ENCODE measurements at regions not wholly inside any gene's neighbourhood (a gene's known extent, or its start where the extent isn't known, plus 50 kb on each side); places are given as distances from the start of the nearest gene placed in this dataset.
A peak's percentile ranks its signal among the peaks of the same experiment; 100 is the strongest.

DNA sequence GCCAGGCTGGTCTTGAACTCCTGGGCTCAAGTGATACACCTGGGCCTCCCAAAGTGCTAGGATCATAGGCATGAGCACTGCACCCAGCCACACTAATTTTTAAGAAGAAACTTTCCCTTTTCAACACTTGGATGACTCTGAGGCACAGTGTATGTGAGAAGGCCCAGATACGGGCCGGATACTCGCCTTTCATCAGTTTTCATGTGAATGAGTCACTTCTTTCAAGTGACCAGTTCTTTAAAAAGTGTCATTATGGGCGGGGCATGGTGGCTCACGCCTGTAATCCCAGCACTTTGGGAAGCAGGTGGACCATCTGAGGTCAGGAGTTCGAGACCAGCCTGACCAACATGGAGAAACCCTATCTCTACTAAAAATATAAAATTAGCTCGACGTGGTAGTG is 120.8 kb downstream of the CTTN start:
- Histone ChIP-seq H3K9me3 (ENCODE audit: control insufficient read depth in 1 of 2, insufficient read depth in 1 of 2, low read depth in 1 of 2, low read length in 2 of 2) (no peaks in the 10 kb centered on the region), H3K36me3 (ENCODE audit: control insufficient read depth in 1 of 2, insufficient read depth in 2 of 2, low read length in 2 of 2) (no peaks in the 10 kb centered on the region), H3K4me2 (ENCODE audit: low read length) (no peak overlapping the region), H4K20me1 (ENCODE audit: insufficient read depth) (no peaks in the 10 kb centered on the region), H2AFZ (ENCODE audit: low read depth, low read length, poor library complexity, severe bottlenecking) (no peak overlapping the region), H3K9me2 (ENCODE audit: insufficient read depth) (no peaks in the 10 kb centered on the region), H3K9ac (ENCODE audit: low read length) (no peak overlapping the region), H3K79me2 (ENCODE audit: insufficient read depth, low read length) (no peaks in the 10 kb centered on the region), H3K4me1 (ENCODE audit: control insufficient read depth in 1 of 2, insufficient read depth in 2 of 2, low read length in 2 of 2) (peaks cover 0 to 10% of the 10 kb centered on the region in 2 experiments; a peak in 2 of 4 replicates), H3K4me3 (replicated peaks in 1 of 2; ENCODE audit: low read depth in 1 of 2, low read length in 2 of 2) (no peak overlapping the region), H3K27me3 (ENCODE audit: insufficient read depth, low read length) (0 out of 2 replicates have a peak, but pooled peaks cover 3% of the 10 kb centered on the region), H3K27ac (ENCODE audit: low read depth, low read length) (no peak overlapping the region)
- peak; percentile 70 for ATAC-seq
- peak; percentile 27 for DNase-seq (ENCODE audit: low read depth, low spot score)
- POLR2A ChIA-PET, result no interaction called here
- intact Hi-C loops (cut with micrococcal nuclease), result no loop called here
- no peak for TF ChIP-seq EGR1 (IDR thresholded peaks at IDR 0.05; ENCODE audit: low read depth)
- no peak for TF ChIP-seq SRF (IDR thresholded peaks at IDR 0.05; ENCODE audit: low read depth)
- TF ChIP-seq, protein P1, sequence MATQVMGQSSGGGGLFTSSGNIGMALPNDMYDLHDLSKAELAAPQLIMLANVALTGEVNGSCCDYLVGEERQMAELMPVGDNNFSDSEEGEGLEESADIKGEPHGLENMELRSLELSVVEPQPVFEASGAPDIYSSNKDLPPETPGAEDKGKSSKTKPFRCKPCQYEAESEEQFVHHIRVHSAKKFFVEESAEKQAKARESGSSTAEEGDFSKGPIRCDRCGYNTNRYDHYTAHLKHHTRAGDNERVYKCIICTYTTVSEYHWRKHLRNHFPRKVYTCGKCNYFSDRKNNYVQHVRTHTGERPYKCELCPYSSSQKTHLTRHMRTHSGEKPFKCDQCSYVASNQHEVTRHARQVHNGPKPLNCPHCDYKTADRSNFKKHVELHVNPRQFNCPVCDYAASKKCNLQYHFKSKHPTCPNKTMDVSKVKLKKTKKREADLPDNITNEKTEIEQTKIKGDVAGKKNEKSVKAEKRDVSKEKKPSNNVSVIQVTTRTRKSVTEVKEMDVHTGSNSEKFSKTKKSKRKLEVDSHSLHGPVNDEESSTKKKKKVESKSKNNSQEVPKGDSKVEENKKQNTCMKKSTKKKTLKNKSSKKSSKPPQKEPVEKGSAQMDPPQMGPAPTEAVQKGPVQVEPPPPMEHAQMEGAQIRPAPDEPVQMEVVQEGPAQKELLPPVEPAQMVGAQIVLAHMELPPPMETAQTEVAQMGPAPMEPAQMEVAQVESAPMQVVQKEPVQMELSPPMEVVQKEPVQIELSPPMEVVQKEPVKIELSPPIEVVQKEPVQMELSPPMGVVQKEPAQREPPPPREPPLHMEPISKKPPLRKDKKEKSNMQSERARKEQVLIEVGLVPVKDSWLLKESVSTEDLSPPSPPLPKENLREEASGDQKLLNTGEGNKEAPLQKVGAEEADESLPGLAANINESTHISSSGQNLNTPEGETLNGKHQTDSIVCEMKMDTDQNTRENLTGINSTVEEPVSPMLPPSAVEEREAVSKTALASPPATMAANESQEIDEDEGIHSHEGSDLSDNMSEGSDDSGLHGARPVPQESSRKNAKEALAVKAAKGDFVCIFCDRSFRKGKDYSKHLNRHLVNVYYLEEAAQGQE (IDR thresholded peaks at IDR 0.05; ENCODE audit: low read depth), result no peak
- TF ChIP-seq JUND (IDR thresholded peaks at IDR 0.05), result no peak; the same call in none of the 2 replicates
- TF ChIP-seq SIN3A (IDR thresholded peaks at IDR 0.05; ENCODE audit: low read depth), result no peak
- TF ChIP-seq EZH2phosphoT487 (IDR thresholded peaks at IDR 0.05; ENCODE audit: borderline replicate concordance), result no peak
- TF ChIP-seq RAD21 (IDR thresholded peaks at IDR 0.05; ENCODE audit: low read depth), result no peak
- TF ChIP-seq TCF7L2 (IDR thresholded peaks at IDR 0.05; ENCODE audit: borderline replicate concordance, extremely low read depth, insufficient read depth, insufficient read length), result no peak
- no peak for TF ChIP-seq POLR2A (IDR thresholded peaks at IDR 0.05; ENCODE audit: borderline replicate concordance, extremely low read depth, insufficient read depth, insufficient read length)
- TF ChIP-seq CBX3 (IDR thresholded peaks at IDR 0.05; ENCODE audit: low read depth), result no peak
- TF ChIP-seq EZH2 (IDR thresholded peaks at IDR 0.05), result no peak
- TF ChIP-seq, protein P2, sequence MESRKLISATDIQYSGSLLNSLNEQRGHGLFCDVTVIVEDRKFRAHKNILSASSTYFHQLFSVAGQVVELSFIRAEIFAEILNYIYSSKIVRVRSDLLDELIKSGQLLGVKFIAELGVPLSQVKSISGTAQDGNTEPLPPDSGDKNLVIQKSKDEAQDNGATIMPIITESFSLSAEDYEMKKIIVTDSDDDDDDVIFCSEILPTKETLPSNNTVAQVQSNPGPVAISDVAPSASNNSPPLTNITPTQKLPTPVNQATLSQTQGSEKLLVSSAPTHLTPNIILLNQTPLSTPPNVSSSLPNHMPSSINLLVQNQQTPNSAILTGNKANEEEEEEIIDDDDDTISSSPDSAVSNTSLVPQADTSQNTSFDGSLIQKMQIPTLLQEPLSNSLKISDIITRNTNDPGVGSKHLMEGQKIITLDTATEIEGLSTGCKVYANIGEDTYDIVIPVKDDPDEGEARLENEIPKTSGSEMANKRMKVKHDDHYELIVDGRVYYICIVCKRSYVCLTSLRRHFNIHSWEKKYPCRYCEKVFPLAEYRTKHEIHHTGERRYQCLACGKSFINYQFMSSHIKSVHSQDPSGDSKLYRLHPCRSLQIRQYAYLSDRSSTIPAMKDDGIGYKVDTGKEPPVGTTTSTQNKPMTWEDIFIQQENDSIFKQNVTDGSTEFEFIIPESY (IDR thresholded peaks at IDR 0.05; ENCODE audit: extremely low read depth, insufficient replicate concordance, low read length), result no peak
- RAD21 ChIA-PET (ENCODE audit: low non-redundant PET in 1 of 2, low total read pairs in 2 of 2, uncharacterized antibody in 2 of 2, unreplicated experiment in 2 of 2), result no interaction called here
- CTCF ChIA-PET, result no interaction called here
- no TSS peak for BruUV-seq (replicated peaks)
